CD4-positive, alpha-beta T cell treated with Interleukin-15 for 4 hours (primary cell): ENCODE measurements at regions not wholly inside any gene's neighbourhood (a gene's known extent, or its start where the extent isn't known, plus 50 kb on each side); places are given as distances from the start of the nearest gene placed in this dataset.

Experiments
- DNase-seq: peaks from one replicate; pipeline ENCODE4 v3.0.0-alpha.2; 2020; ENCODE audit warnings: low spot score

DNA sequence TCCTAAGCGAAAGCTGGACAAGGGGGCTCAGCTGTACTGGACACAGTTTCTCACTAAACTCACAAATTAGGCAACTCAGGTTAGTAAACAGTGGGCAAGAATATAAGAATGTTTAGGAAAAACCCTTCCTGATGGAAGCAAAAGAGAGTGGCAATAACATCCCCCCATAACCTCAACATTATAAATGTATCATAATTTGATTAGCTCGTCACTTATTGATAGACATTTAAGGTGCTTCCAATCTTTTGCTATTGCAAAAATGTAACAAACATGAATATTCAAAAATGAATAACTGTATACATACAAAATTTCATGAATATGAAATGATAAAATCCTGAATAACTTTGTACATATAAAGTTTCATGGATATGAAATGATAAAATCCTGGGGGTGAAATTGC is 415.7 kb downstream of the EPM2A start:
- DNase-seq: no peak

DNA sequence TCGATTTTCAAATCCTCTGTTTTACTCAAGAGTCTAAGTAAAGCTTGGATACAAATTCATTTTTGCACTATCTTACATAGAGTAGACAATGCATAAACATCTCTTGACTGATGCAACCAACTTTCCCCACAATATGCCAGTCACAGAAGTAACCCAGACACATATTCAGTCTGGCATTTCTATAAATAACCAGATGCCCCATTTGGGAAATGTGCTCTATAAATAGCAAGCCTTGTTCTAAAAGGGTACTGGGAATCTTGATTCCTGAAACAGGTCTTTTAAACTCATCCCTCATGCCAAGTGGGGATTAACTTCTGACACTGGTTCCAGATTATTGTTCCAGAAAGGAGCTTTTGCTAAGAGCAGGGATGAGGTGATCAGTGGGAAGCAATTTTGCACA is 411.7 kb downstream of the EPM2A start:
- DNase-seq: no peak

DNA sequence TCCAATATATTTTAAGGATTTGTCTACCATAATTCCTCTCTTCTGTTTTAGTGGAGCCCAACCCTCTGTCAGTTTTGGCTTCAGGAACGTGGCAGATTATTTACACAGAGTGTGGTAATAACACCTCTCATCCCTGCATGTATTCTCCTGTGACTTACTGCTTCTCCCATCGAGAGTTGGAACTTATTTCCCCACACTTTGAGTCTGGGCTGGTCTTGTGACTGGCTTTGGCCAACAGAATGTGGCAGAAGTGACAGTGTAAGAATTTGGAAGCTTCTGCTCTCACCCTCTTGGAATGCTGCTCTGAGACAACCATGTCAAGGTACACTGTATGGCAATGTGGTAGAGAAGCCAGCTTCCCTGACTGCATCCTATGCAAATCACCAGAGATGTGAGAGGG is 407.7 kb downstream of the EPM2A start:
- DNase-seq: no peak

DNA sequence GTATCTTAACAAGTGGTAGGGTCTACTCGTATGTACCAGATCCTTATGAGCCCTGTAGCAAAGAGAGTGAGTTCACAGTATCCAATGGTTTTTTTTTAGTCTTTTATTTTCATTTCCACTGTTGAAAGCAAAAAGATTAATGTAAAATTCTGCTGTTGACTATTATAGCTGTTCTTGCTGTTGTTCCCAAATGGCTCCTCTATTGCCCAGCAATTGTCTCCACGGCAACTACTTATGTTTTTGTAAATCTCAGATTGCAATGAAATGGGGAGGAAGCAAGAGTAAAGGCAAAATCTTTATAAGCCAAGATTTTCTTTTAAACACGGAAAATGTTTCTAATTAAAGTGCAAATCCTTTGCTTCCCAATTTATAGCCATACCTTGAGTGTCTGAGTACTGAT is 406.1 kb downstream of the EPM2A start:
- DNase-seq: no peak

DNA sequence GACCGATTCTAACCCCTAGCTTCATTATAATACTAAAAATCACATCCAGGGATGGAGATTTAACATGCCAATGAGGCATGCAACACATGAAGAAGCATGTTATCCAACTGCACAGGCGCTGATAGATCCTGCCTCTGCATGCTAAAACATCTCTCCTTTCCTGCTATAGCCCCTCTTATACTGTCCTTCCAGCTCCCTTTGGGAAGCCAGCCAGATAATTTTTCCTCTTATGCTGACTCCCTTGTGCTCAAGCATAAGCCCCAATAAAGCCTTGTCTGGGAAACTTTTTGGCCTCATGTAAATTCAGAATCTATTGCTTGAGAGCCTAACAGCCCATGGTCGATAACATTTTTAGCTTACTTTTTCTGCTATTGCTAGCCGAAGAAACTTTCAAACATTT is 404.3 kb downstream of the EPM2A start:
- DNase-seq: no peak

DNA sequence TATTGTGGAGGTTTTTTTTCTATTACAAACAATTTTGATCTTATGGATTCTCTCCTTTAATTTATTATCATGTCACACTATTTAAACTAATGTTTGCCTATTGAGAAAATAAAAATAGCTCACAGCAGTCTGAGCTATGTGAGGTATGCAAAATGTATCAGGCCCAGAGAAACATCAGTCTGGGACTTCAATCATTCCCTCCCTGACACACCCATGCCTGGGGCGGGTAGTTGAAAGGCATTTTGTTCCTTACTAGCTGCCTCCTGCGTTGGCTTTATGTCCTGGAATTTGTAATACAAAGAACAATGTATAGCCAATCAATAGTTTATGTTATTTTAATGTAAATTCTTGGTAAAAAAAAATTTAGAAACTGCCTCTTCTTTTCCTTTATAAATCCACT is 403.3 kb downstream of the EPM2A start:
- DNase-seq: no peak

DNA sequence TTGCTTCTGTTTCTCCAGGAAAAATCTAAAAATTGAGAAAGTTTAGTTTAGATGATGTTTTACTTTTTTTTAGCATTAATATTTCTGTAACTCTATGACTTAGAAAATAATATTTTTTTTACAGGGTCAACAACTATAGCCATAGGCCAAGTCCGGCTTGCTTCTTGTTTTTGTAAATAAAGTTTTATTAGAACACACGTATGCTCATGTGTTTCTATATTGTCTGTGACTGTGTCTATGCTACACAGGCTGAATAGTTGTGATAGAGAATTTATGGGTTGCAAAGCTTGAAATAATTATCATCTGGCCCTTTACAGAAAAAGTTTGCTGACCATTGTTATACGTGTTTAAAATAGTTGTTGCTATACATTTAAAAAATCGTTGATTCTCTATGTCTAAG is 399.2 kb downstream of the EPM2A start:
- no peak for DNase-seq

DNA sequence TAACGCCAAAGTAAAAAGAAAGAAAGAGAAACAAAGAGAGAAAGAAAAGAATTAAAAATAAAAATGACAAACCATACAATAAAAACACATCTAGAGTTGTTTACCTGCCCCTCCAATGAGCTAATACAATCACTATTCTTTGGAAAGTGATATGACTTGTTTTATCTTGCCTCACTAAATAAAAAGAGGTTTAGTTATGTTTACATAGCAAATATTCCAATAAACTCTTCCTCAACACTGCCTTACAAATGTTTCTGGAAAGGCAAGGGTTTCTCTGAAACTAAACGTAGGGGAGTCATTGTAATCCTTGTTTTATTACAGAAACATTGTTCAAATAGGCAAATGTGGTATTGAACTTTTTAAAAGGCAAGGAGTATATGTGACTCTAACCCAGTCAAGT is 396.2 kb downstream of the EPM2A start:
- DNase-seq: no peak

DNA sequence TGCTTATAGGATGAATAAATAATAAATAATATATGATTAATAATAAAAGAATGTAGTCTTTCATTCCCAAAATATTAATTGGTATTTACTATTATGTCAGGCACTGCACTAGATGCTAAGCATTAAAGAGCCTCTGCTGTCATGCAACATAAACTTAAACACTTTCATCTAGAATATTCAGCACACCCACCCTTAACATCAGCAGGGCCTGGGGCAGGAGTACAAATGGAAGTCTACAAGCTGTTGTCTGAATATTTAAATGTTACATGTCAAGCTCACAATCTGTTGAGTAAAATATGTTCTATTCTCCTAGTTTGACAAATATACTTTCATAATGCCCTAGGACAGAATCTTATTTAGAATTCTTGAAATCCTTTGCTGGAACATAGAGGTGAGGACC is 395.1 kb downstream of the EPM2A start:
- DNase-seq: no peak

DNA sequence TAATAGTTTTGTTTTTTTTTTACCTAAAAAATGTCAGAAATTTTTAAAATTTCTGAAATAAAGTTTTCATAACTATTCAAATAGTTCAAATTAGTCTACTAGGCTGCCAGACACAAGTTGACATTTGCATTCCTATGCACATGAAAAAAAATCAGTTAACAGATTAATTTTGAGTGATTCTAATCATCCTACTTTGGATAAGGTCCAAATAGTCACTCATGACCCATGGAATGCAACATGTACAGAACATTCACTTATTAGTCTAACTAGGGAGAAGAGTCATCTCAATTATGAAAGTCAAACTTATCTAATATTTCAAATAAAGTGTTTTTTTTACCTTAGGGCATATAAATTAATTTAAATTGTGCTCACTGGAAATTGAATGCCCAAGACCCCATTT is 390.2 kb downstream of the EPM2A start:
- DNase-seq: no peak

DNA sequence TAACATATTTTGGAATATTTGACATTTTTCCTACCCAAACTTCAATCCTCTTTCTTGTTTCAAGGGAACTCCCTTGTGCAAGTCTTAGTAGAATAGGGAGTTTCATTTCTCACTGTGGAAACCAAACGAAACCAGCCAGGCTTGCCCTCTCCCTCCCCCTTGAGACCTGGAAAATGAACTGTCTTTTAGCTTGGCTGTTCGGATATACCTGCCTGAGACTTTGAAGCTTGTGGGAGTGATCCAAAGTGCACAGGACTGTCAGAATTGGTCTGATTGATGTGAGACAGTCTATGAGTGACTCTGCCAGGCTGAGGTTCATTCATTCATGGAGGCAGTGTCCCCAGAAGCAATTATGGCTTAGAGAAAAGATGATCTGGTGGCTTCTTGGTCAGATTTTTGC is 388.1 kb downstream of the EPM2A start:
- DNase-seq: no peak

DNA sequence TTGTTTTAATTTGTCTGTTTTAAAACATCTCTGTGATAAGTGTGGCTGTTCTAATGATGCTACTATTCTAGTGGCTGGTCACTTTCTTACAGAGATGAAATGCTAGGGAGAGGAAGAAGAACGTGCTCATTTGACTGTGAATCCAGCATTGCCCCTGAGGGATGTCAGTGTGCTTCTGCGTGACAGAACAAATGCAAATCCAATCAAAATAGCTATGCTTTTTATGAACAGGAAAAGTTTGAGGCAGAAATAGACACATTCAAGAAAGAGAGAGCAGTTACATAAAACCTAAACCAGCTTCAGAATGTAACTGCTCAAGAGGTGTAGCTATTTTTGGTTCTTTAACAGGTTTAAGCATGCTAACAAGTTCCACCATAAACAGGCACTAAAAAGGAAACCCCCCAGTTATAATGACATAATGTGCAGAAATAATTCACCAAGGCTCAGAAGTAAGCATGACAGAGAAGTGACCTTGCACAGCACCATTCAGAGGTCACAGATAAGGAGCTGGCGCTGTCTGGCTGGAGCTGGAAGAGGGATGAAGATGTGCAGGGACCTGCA is 385.3 kb downstream of the EPM2A start:
- DNase-seq: no peak

DNA sequence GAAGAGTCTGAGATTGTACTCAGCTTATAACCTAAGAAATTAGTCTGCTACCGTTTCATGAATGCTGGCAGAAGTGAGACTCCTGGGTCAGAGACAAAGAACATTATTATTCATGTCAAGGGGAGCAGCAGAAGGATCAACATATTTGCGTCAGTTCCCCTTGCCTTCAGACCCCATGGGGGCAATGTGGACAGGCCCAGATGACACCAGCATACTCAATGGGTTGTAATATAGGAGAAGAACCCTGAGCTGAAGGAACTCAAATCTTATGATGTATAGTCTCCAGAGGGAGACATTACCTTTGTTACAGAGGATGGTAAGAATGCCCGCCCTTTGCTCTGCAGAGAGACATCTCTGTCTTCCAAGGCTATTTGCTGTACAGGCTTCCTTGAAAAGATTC is 384.4 kb downstream of the EPM2A start:
- no peak for DNase-seq

DNA sequence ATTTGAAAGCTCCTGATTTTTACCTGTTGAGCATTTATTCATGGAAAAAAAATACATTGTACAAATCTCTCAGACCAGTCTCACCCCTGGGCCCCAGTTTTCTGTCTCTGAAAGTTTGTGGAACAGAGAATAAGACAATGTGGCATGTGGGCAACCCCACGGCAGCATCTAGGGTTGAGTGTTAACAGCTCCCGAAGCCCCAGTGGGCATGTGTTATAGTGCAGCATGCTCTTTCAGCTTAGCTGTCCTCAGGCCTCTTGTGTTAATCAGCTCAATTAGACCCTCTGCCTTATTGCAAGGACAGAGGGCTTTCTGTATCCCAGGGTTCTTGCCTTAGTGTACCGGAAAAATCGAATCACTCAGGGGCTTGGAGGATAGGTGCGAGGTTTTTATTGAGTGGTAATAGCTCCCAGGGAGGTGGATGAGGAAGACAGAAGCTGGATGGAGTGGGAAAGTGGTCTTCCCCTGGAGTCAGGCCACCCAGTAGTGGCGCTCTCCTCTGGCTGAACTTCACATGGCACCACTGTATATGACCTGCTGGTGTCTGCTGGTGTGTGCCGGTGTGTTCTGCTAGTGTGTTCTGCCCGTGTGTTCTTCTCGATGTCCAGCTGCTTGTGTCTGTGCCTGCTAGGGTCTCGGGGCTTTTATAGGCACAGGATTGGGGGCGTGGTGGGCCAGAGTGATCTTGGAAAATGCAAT is 382.8 kb downstream of the EPM2A start:
- no peak for DNase-seq

DNA sequence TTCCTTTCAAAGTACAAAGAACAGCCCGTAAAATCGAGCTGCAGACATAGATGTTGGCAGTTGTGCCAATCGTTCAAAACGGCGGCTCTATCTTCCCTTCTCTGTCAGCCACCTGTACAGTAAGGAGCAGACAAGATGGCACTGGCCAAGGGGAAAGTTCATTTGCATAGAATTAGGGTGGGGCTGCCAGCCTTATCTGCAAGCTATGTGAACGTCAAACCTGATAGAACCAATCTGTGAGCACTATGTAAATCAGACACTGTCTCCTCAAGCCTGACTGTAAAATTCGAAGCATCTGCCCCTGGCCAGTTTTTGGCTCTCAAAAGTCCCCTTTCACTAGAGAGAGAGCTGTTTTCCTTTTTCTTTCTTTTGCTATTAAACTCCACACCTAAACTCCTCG is 374.5 kb downstream of the EPM2A start:
- DNase-seq: no peak

DNA sequence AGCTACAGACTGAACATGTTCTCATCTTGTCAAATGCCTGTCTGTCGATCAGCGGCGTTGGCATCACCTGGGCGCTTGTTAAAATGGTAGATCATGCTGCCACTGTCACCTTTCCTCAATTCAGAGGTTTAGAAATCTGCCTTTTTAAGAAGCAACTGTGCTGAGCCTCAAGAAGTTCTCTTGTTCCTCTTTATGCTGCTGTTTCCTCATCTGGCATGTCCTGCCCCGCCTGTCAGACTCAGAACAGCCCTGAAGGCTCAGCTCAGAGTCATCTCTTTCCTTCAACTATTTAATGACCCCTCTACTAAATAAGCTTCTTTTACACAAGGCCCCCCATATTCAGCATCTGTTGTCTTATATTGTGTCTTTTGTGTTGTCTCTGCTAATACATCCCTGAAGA is 368.2 kb downstream of the EPM2A start:
- DNase-seq: no peak

DNA sequence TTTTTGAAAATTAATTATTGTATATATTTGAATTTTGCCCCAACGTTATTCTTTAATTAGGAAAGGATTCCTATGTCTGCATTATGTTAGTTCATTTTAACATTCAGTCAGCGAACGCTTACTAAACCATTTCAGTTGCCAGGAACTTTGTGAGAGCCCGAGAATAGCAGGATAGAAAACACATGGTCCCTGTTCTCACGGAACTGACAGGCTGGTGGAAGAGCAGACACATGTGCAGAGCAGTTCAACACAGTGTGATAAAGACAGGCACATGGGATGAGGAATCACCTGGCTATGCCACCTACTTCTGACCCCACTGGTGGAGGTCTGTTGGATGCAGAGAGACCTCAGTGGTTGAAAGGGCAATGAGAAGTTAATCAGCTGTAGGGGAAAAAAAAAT is 367.2 kb downstream of the EPM2A start:
- DNase-seq: no peak

DNA sequence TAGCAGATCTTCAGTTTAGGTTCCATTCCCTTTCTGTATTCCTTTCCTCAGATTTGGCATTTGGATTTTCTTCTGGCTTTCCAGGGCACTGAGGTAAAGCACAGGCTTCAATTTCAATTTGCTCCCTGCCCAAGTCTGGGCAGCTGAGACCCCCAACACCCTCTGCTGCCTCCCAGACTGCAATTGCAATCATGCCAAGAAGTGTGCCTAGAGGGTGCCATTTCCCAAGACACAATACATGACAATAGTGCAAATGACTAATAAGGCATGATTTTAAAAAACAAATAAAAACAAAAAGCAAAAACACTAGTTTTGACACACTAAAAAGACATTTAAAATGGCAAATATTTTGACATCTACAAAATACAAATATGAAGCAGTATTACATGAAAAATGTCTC is 364.8 kb downstream of the EPM2A start:
- no peak for DNase-seq

DNA sequence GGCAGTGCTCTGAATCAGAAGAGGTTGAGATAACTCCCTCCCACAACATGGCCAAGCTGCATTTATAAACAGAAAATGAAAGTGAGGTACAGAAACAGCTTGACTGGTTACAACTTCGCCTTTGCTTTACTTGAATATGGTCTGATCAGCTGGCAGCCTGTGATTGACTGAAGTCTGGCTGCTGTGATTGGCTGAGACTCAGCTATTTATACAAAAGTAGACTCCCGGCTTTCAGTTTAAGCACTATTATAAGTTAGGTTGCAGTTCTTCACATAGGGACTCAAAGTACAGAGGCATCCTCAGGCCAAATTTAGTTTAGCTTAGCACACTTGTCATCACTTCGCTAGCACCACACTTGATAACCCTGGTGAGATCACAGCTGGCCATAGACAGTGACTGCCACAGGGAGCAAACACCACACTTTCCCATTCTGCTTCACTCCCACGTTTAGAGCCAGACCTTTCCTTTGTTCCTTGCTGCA is 362.6 kb downstream of the EPM2A start:
- peak; percentile 43 for DNase-seq

DNA sequence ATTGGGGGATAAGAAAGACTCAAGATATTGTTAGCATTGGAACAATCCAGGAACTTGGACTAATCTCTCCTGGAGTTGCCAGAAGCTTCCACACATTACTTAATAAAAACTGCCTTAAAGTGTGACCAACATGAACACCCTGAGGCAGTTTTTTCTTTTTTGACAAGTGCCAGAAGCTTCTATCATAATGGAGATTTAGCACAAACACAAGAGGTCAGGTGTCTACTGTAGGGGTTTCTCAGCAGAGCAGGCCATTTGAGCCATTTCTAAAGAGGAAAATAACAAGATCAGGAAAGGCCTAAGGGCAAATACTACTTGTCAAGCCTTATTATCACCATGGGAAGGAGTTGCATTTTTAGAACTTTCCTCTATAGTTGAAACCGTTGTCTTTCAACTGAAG is 361.5 kb downstream of the EPM2A start:
- DNase-seq: no peak

DNA sequence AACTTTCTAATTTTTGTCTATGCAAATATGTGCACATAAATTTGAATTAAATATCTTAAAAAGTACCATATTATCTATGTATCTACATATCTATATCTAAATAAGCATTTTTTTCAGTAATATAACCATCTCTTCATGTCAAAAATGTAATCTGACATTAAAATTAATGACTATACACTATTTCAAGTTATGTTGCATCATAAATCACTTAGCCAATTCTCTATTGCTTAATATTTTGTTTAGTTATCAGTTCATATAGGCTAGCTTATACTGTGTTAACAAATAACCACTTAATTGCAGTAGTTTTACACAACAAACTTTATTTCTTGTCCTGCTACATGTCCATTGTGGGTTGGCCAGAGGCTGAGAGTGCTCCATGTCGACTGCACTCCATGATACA is 360.8 kb downstream of the EPM2A start:
- DNase-seq: no peak

DNA sequence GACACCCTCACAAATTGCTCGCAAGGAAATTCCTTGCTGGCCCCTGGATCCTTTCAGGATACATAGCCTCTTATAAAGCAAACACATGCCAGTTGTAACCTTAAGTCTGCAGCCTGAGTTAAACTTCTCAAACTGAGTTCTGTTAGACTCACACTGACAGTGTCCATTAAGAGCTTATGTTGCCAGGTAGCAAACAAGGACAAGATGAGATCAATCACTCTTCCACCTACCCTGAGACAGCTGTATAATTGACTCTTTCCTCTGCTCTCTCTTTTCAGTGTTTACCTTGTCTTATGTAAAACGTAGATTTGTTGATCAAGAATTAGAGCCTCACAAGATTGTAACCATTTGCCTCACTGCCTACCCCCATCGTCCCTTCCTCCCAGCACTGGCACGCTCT is 359.8 kb downstream of the EPM2A start:
- DNase-seq: no peak

DNA sequence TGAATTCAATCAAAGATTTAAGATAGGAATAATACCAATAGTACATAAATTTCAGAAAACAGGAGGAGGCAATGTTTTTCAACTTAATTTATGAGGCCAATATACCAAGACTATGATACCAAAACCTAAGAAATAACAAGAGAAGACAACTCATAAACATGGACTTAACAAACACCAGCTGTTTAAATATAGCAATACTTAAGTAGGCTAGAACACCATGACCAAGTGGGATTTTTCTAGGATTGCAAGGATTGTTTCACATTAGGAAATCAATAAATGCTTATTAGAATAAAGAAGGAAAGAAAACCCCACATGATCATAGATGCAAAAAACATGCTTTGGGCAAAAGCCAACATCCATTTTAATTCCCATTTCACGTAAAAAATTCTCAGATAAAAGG is 355.1 kb downstream of the EPM2A start:
- no peak for DNase-seq

DNA sequence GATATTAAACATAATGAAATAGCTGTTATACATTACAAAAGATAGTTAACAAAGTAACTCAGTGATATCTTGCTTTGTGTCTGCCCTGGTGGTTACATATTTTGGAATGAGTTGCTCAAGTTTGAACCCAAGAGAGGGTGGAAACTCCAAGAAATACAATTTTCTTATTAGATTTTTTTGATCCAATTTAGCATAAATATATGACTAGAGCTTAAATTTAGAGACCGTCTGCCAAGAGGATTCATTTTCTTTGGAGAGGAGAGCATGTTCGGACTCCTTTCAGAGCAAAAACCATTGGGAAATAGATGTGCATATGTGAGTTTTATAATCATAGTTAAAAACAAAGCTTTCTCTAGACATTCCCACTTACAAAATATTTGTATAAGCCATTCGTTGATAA is 353.4 kb downstream of the EPM2A start:
- no peak for DNase-seq
